HG02970 (cell line): ENCODE measurements at regions not wholly inside any gene's neighbourhood (a gene's known extent, or its start where the extent isn't known, plus 50 kb on each side); places are given as distances from the start of the nearest gene placed in this dataset.

Experiments used
- ATAC-seq: cut with Tn5 transposase; IDR thresholded peaks from one replicate; pipeline ENCODE4 v1.9.1; 2021; ENCODE audit warnings: mild to moderate bottlenecking, moderate library complexity, moderate number of reproducible peaks; ENCODE audit not compliant: unreplicated experiment, low FRiP score

DNA sequence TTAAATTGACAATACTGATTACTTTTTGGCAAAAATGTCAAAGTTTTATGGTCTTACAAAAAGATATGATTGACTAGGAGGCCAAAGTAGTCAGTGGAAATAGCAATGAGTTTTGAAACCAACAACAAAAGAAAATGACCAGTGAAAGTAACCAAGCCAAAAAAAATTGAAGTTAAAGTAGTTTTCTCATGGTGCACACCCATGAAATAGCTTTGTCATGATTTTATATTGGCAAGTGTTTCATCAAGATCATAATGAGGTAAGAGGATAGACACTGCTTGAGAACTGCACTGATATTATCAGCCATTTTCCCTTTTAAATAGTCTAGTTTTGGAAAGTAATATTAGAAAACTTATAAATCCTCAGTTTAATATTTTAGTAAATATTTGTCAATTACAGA, 206.2 kb upstream of the ADAMTS5 start:
- no peak for ATAC-seq

GRCh38 chr21:27171707-27172106, 204.8 kb upstream of the ADAMTS5 start:
- ATAC-seq, result no peak

- no peak for ATAC-seq
These were observed 201.2 kb upstream of the ADAMTS5 start for GRCh38 chr21:27168084-27168483.

DNA sequence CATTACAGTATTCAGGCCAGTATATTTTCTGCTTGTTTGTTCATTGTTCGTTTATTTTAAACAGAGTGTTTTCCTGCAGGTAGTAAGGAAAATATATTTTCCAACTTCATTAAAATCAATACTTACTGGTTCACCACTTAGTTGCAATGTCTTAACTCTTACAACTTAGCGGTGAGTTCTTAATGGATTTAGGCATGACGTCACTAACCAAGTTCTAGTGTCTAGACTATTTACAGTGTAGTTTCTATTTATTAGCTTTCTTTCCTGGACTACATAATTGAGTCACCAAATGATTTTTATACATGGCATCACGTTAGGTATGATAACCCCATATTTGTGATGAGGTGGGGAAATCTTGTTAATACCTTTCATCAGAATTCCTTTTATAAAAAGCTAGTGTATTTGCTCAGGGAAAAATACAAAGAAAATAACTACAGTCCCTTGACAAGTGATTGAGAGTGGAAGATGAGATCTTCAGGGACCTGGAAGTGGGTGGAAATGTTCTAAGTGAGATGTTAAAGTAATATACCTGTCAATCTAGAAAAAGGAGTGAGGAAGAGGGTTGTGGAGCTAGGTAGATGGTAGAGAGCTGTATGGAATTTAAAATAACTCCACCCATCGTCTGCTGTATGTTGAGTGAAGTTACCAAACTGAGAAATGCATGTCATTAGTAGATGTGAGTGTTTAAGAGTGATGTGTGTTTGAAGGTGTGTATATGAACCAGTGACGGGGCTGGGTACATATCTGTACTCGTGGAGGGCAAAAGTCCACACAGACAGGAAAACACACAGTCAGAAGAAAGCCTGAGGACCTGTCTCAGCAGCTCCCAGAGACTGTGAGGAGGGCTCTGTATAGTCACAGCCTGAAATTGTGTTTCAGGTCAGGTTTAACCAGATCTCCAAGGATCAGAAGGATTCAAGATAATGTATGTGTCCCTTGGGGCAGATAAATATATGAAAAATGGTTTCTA, 197.6 kb upstream of the ADAMTS5 start:
- ATAC-seq, result no peak

DNA sequence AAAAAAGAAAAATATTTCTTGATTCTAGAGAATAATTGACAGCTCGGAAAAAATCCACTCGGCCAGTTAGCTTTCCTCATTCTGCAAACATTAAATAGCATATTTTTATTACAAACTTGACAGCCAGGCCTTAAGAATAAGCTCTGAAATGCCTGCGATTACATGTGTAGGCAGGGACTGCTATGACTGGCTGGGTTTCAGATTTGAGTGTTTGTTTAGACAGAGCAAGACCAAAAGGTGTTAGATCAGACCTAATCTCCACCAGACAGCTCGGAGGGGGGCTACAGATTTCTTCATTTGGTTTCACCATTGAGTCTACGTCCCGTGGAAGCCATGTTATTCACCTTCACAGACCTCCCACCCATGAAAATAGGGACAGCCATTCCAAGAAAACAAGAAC, 192.1 kb upstream of the ADAMTS5 start:
- no peak for ATAC-seq

- ATAC-seq, result no peak
These were observed 190.2 kb upstream of the ADAMTS5 start for GRCh38 chr21:27157097-27157496.

DNA sequence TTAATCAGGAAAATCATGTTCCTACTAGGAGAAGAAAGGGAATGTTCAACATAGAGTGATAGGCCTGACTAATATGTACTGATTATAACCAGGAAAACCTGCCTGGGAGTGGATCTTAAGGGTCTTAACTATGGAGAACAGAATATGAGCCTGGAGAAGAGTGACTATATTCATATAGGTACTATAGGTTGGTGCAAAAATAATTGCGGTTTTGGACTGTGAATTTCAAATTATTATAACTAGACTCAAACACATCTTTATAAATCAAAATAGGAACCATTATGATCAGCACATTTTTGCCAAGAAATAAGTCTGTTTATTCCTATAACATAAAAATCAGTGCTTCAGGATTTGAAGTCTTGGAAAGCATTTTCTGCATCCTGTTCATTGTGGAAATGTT, 189.8 kb upstream of the ADAMTS5 start:
- no peak for ATAC-seq

DNA sequence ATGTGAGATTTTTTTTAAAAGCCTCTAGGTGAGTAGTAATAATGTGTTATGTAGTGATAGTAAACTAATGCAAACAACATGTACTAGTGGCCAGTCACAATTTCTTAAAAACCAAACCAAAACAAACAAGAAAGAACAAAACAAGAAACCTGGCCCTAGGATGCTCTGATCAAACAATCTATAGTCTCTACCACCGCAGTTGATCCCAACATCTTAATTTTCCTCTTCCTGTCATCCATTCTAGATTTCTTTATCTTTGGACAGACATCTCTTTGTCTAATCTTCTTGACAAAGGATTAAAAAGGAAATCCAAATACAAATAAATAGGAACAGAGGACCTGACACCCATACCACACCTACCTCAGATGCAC, 188.2 kb upstream of the ADAMTS5 start:
- no peak for ATAC-seq

GRCh38 chr21:27154451-27155129, 187.7 kb upstream of the ADAMTS5 start:
- ATAC-seq, result no peak

DNA sequence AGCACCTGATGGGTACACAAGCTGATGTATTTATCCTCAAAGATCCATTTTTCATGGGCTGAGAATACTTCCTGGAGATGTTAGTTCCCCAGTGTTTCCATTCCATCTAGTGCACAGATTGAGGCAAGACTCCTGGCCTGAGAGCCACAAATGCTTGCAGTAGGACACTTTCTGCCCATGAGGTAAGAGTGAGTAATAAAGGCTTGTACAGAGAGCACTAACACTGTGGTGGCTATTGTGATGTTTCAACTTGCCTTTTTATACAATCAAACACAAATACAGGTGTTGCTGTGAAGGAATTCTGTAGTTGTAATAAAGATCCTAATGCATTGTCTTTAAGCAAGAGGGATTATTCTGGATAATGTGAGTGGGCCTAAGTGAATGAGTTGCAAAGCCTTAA, 186.1 kb upstream of the ADAMTS5 start:
- ATAC-seq, result no peak

DNA sequence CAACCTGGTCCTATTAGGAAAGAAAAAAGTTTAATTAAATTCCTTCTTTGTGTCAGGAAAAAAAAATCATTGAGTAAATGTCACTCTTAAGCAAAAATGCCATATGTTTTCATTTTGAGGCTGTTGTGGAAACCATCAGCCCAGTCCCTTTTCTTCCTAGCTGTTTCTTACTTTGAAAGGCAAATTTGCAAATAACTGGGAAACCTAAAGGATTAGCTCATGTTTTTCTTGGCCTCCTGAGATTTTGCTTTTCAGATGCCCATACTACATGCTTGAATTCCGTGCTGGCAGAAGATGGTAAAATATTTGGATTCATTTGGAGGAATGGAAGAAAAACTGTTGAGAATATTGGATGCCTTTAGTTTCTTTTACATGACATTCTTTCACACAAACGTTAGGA, 182.1 kb upstream of the ADAMTS5 start:
- ATAC-seq, result no peak

DNA sequence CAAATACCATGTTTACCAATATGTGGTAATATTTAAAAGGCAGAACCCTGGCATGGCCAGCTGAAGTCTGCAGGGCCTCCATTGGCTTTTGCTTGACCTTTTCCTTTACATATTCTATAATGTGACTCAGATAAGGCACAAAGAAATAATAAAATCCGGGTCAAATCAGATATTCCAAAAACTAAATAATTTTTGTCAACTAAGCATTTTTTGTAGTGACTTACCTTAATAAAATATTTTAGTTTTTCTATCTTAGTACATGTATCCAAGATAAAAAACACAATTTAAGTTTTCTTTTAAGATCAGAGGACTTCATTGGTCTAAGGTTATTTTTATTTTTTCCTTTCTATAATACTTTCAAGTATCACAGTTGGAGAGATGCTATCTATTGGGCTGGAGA, 179.4 kb upstream of the ADAMTS5 start:
- no peak for ATAC-seq

- ATAC-seq, result no peak
These were observed 178.4 kb upstream of the ADAMTS5 start for GRCh38 chr21:27145134-27145798.

GRCh38 chr21:27143476-27143875, 176.6 kb upstream of the ADAMTS5 start:
- no peak for ATAC-seq

DNA sequence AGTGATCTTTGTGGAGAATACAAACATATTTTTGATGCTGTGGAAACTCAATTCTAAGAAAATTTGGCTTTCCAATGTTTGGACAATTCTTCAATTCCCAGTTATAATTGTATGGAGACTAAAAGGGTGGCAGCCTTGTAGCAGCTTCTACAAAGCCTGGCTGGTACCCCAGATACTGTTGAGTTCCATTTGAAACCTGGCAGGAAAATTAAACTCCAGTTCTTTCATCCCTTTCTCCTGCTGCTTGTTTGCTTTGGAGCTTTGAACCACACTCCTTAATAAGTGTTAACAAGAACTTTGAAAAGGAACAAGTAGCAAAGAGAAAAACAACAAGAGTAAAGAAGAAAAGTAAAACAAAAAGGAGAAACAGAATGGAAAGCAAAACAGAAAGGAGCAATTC, 172.6 kb upstream of the ADAMTS5 start:
- no peak for ATAC-seq

DNA sequence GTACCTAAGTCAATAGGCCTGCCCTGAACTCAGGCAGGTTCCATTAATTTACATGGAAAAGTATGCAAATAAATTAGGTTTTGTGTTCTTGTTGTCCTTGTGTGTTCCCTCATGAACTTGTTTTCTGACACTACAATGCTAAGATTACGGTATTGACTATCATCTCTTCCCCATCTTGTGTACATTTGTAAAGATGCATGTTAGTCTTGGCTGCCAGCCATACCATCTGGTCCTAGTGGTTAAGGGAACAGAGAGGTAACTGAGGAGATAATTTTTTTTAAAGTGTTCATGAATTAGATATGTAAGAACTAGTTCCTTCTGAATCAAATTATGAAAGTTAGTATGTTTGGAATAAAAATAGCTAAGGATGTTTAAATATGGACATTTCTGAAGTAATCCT, 167.6 kb upstream of the ADAMTS5 start:
- ATAC-seq, result no peak

- ATAC-seq, result no peak
These were observed 165.4 kb upstream of the ADAMTS5 start for GRCh38 chr21:27132266-27132665.

GRCh38 chr21:27130154-27130553, 163.3 kb upstream of the ADAMTS5 start:
- no peak for ATAC-seq

- no peak for ATAC-seq
These were observed 162.8 kb upstream of the ADAMTS5 start for GRCh38 chr21:27129694-27130093.

DNA sequence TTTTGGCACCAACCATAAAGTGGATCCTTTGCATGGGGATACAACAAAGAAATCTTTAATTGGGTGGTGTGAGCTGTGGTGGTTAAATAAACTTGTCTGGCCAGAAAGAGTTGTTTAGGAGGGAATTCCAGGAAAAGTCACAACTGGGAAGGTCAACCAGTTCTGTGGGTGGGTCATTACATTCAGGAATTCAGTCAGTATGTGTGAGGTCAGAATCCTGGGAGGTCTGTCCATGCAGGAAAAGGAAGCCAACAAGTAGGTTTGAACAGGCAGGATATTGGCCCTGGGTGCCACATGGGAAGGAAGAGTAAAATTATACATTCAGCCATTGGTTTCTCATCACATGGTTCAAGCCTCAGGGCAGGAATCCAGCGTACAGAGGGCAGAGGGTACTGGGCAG, 162.3 kb upstream of the ADAMTS5 start:
- no peak for ATAC-seq

DNA sequence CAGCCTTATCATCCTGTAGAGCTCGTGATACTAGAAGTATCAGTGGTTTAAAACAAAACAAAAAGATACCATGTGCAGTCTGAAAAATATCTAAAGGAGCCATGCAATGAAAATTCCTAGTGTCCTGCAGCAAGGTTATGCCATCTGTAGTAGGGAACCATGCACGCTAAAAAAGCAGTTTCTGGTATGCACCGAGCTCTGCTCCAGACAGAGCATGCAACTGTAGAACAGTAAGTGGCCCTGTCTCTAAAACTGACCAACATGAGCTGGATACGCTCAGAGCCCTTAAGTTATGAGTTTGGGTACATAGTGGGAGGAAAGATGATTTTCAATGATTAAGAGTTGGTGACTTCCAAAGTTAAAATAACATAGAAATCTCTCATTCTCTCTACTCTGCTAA, 159.3 kb upstream of the ADAMTS5 start:
- no peak for ATAC-seq
